ENCODE measurements at regions not wholly inside any gene's neighbourhood (a gene's known extent, or its start where the extent isn't known, plus 50 kb on each side); places are given as distances from the start of the nearest gene placed in this dataset.

DNA sequence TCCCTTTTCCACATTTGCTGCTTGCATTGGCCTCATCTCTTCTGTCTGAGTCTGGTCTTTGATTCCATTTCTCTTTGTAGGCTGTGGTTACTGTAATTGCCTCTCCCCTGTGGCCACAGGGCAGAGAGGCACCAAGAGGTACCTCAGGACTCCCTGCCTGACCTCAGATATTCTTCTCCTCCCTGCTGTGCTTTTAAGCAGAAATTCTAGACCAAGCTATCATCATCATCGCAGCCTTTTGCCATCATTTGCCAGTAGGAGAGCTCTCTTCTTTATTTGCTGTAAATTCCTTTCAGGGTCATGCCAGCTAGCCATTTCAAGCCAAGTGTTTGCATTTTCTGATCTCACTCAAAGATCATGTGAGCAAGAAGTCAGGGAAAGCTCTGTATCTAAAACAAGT is 369.6 kb downstream of the ICE1 start:
- TF ChIP-seq, protein P1, sequence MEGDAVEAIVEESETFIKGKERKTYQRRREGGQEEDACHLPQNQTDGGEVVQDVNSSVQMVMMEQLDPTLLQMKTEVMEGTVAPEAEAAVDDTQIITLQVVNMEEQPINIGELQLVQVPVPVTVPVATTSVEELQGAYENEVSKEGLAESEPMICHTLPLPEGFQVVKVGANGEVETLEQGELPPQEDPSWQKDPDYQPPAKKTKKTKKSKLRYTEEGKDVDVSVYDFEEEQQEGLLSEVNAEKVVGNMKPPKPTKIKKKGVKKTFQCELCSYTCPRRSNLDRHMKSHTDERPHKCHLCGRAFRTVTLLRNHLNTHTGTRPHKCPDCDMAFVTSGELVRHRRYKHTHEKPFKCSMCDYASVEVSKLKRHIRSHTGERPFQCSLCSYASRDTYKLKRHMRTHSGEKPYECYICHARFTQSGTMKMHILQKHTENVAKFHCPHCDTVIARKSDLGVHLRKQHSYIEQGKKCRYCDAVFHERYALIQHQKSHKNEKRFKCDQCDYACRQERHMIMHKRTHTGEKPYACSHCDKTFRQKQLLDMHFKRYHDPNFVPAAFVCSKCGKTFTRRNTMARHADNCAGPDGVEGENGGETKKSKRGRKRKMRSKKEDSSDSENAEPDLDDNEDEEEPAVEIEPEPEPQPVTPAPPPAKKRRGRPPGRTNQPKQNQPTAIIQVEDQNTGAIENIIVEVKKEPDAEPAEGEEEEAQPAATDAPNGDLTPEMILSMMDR (IDR thresholded peaks at IDR 0.05; ENCODE audit: borderline replicate concordance, extremely low read depth, low read length, poor library complexity, severe bottlenecking) = no peak
- TF ChIP-seq EZH2 (IDR thresholded peaks at IDR 0.05; ENCODE audit: borderline replicate concordance, low read depth, low read length, severe bottlenecking) = no peak
